Activated T-helper 17 cell treated with anti-CD3 and anti-CD28 coated beads, Interleukin-2, amount 50 U/mL, for 72 hours (primary cell): ENCODE measurements at regions not wholly inside any gene's neighbourhood (a gene's known extent, or its start where the extent isn't known, plus 50 kb on each side); places are given as distances from the start of the nearest gene placed in this dataset.

ENCODE experiments used
- ATAC-seq: fragments of 150-1000 bp; cut with Tn5 transposase; replicated peaks from 2 replicates; pipeline ENCODE4 v1.10.0; 2021; ENCODE audit warnings: mild to moderate bottlenecking, moderate library complexity
- H3K27ac Mint-ChIP-seq: one replicate; pipeline ENCODE4 v1.8.0; 2022; ENCODE audit warnings: mixed read lengths
- H3K27me3 Mint-ChIP-seq: one replicate; pipeline ENCODE4 v1.8.0; 2022; ENCODE audit warnings: mixed read lengths
- H3K36me3 Mint-ChIP-seq: one replicate; pipeline ENCODE4 v1.8.0; 2022; ENCODE audit warnings: low read depth, mild to moderate bottlenecking, mixed read lengths
- H3K4me1 Mint-ChIP-seq: one replicate; pipeline ENCODE4 v1.8.0; 2022; ENCODE audit warnings: mixed read lengths
- H3K4me3 Mint-ChIP-seq: one replicate; pipeline ENCODE4 v1.8.0; 2022; ENCODE audit warnings: mild to moderate bottlenecking, mixed read lengths
- H3K9me3 Mint-ChIP-seq: one replicate; pipeline ENCODE4 v1.8.0; 2022; ENCODE audit warnings: mixed read lengths

DNA sequence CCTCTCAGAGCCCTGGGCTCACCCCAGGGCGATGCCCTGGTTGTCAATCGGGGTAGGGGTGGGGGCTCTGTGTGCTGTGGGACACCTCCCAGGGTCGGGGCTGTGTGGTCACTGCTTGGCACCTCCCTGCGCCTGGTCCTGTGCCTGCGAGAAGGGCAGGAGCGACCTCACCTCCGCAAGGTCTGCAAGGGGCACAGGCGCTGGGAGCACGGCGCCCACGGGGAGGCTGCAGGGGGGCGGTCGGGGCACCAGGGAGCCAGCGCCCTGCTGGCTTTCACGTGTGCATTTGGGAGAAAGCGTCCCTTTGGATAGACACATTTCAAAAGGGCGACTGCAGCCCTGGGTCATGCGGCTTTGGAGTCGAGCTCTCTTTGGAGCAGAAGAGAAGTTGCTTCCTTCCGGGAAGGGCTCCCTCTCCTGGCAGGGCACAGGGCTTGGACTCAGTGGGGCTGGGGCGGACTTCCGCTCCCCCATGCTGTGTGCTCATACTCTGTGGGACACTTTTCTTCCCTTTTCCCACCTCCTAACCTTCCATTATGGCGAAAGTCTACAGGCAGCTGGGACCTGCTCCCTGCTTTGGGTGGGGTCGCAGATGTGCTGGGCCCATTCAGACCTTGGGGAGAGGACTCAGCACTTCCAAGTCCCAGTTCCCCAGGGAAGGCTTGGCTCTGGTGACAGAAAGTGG lies 52.9 kb upstream of the SLC28A3 start:
- Mint-ChIP-seq H3K27me3 (peaks cover 13% of the 10 kb centered on the region), H3K9me3 (no peaks in the 10 kb centered on the region), H3K36me3 (no peaks in the 10 kb centered on the region), H3K4me1 (no peaks in the 10 kb centered on the region), H3K27ac (no peak overlapping the region), H3K4me3 (no peak overlapping the region)
- ATAC-seq: no peak

DNA sequence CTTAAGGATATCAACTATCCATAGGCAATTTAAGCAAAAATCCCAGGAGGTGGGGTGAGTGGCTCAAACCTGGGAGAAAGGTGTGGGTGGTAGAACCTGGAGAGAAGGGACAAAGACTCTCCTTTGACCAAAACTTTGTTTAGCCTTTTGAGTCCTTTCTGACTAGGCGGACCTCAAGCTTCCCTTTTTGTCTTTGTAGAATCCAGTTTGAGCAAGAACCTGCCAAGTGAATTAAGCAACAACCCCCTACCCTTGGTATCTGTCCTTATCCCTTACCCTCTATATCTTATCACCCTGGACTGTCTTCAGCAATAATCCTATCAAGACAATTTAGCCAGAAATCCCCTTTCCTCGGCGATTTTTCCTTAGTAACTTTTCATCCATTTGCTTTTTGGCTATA lies 53.5 kb upstream of the SLC28A3 start:
- Mint-ChIP-seq H3K9me3 (no peaks in the 10 kb centered on the region), H3K4me3 (no peak overlapping the region), H3K36me3 (no peaks in the 10 kb centered on the region), H3K4me1 (no peaks in the 10 kb centered on the region), H3K27me3 (peaks cover 13% of the 10 kb centered on the region), H3K27ac (no peak overlapping the region)
- ATAC-seq: no peak

DNA sequence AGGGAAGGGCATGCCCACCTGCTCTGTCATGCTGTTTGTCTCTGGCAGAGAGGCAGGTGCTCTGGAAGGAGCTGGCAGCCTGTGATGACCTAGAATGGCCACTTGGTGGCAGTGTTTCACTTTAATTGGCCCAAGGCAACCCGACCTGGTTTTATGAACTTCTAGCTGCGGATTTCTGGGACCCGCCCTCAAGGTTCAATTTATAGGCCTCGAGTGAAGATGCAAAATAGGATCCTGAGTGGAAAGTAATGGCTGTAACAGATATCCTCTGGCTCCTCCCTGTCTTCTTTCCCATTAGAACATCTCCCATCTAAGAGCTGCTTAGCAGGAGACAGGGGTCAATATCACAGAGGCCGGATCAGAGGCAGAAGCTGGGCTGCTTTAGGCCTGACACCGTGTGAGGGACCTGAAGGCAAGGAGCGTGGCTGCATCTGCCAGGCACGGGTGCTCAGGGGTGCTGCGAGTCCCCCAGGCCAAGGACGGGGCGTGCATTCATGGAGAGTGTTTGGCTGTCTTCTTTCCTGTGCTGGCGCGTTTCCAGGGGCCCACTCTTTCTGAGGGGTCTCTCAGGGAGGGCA lies 56.7 kb upstream of the SLC28A3 start:
- Mint-ChIP-seq H3K27ac (no peak overlapping the region), H3K9me3 (no peaks in the 10 kb centered on the region), H3K4me1 (no peaks in the 10 kb centered on the region)

DNA sequence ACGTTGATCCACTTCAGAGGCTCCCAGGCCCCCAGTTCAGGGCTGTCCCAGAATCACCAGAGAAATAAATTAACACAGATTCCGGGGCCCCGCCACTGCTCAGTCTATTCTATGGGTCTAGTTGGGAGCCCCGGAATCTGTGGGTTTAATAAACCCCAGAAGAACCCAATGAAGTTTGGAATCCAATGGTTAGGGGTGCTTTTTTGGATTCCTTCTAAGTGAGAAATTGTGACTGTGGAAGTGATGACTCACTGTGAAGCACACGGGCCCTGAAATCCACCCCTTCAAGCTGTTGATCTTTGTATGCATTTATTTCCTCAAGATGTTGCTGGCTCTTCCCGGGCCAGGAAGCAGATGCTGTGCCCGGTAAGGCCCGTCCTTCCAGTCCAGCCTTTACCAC lies 57.3 kb upstream of the SLC28A3 start:
- Mint-ChIP-seq H3K4me3 (no peak overlapping the region), H3K9me3 (no peaks in the 10 kb centered on the region), H3K27ac (no peak overlapping the region), H3K4me1 (no peaks in the 10 kb centered on the region), H3K27me3 (peaks cover 3% of the 10 kb centered on the region), H3K36me3 (no peaks in the 10 kb centered on the region)
- no peak for ATAC-seq

More for the DNA sequence above, 56.7 kb upstream of the SLC28A3 start:
- ATAC-seq: peak; percentile 76
- H3K36me3 Mint-ChIP-seq: no peaks in the 10 kb centered on the region
- no peak overlapping the region for H3K4me3 Mint-ChIP-seq
- H3K27me3 Mint-ChIP-seq: peaks cover 6% of the 10 kb centered on the region

DNA sequence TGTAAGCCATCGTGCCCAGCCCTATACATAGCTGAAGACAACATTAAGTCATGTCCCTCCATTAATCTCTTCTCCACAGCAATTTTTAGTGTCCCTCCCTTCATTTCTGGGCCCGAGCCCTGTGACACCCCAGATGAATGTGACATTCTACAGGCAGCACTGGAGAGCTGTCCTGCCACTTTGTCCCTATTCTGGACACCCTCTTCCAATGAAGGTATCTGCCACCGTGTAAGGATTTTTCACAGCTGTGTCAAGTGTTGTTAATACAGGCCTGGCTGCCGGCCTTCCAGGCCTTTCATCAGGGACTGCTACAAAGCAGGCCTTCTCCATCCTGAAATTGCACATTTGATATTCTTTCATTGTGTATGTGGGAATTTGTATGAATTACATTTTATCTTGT lies 62.0 kb upstream of the SLC28A3 start:
- no peak for ATAC-seq
- Mint-ChIP-seq H3K27me3 (no peaks in the 10 kb centered on the region), H3K36me3 (no peaks in the 10 kb centered on the region), H3K27ac (no peak overlapping the region), H3K4me3 (no peak overlapping the region), H3K4me1 (no peaks in the 10 kb centered on the region), H3K9me3 (no peaks in the 10 kb centered on the region)

DNA sequence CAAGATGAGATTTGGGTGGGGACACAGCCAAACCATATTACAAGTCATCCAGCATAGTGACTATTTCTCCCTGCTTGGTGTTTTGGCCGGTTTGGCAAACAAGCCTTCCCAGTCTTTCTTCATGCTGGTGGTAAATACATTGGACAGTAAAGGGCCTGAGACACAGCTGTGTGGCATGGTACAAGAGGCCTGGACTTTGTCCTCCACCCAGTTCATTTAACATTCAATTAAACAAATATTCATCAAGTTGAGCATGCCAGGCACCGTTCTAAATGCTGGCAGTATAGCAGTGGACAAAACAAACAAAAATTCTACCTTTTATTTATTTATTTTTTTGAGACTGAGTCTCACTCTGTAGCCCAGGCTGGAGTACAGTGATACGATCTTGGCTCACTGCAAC lies 62.7 kb upstream of the SLC28A3 start:
- H3K27ac Mint-ChIP-seq: no peak overlapping the region
- H3K27me3 Mint-ChIP-seq: no peaks in the 10 kb centered on the region
- no peak for ATAC-seq
- H3K4me3 Mint-ChIP-seq: no peak overlapping the region
- H3K9me3 Mint-ChIP-seq: no peaks in the 10 kb centered on the region
- no peaks in the 10 kb centered on the region for H3K36me3 Mint-ChIP-seq
- no peaks in the 10 kb centered on the region for H3K4me1 Mint-ChIP-seq

DNA sequence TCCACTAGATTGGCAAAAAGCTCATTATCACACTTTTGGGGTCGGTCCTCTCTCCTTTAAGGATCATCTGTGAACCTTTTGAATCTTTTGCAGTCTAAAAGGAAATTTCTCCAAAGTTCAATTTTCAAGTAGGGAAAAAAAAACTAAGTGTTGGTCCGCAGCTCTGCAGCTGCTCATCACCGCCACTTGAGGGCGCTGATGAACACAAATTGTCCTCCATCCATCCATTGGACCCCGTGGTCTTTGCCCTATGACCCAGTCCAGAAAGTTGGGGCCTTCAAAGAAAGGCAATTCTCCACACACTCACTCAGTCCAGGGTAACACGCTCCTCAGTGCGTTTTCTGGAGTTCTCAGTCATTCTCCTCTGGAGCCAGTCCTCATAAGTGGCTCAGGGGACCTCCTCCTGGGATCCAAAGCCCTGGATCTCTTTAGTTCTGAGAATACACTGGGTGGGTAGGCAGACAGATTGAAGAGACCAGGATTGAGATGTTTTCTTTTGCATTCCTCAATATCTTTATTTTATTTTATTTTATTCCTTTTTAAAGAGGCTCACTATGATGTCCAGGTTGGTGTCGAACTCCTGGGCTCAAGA lies 63.6 kb upstream of the SLC28A3 start:
- Mint-ChIP-seq H3K36me3 (no peaks in the 10 kb centered on the region), H3K4me1 (no peaks in the 10 kb centered on the region), H3K27me3 (no peaks in the 10 kb centered on the region), H3K9me3 (no peaks in the 10 kb centered on the region), H3K4me3 (no peak overlapping the region), H3K27ac (no peak overlapping the region)
- ATAC-seq: no peak

DNA sequence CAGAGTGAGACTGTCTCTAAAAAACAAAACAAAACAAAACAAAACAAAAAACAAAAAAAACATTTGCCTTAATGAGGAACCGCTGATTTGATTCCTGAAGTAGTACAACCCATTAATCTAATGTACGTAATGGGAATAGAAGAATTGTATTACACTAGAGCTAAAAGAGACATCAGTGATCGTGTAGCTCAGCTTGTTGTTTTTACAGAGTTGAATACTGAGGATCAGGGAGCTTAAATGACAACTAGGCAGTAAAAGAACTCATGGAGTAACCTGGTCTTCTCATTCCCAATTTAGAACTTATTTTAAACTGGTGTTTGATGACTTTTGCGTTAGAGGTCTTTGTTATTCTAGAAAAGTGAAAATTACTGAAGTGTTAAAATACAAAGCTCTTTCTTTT lies 65.1 kb upstream of the SLC28A3 start:
- no peak overlapping the region for H3K4me3 Mint-ChIP-seq
- ATAC-seq: no peak
- no peaks in the 10 kb centered on the region for H3K4me1 Mint-ChIP-seq
- no peaks in the 10 kb centered on the region for H3K27me3 Mint-ChIP-seq
- no peak overlapping the region for H3K27ac Mint-ChIP-seq
- H3K36me3 Mint-ChIP-seq: no peaks in the 10 kb centered on the region
- H3K9me3 Mint-ChIP-seq: no peaks in the 10 kb centered on the region

DNA sequence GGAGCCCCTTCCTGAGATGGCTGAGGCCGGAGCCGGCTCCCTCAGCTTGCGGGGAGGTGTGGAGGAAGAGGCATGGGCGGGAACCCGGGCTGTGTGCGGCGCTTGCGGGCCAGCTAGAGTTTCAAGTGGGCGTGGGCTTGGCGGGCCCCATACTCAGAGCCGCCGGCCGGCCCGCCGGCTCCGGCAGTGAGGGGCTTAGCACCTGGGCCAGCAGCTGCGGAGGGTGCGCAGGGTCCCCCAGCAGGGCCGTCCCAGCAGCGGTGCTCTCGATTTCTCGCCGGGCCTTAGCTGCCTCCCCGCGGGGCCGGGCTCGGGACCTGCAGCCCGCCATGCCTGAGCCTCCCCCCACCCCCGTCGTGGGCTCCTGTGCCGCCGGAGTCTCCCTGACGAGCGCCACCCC lies 67.9 kb upstream of the SLC28A3 start:
- no peak overlapping the region for H3K4me3 Mint-ChIP-seq
- no peaks in the 10 kb centered on the region for H3K36me3 Mint-ChIP-seq
- H3K4me1 Mint-ChIP-seq: no peaks in the 10 kb centered on the region
- H3K9me3 Mint-ChIP-seq: no peaks in the 10 kb centered on the region
- H3K27ac Mint-ChIP-seq: no peak overlapping the region
- H3K27me3 Mint-ChIP-seq: no peaks in the 10 kb centered on the region
- ATAC-seq: no peak

DNA sequence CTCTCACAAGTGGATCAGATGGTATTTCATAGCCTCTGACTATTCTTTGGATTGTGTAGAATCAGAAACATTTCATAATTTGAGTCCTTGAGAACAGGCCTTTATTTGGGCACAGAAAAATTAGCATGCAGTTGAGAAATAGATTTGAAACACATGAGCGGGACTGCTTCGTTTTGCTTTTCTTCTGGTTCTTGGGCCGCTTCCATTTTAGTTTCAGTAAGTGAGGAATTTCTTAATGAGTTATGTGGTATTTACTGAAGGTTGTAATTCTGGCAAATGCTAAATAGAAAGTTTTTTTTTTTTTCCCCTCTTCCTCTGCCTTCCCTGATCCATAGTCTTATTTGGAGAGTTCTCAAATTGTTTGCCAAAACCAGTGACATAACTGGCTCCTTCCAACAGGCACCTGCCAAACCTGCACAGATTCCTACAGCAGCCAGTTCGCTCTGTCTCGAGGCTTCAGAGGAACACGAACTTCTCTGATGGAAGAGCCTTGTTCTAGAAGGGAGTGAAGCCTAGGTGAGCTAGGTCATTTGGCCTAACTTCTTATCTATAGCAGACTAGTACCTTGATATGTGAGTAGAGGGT lies 71.2 kb upstream of the SLC28A3 start:
- H3K4me1 Mint-ChIP-seq: no peaks in the 10 kb centered on the region
- H3K4me3 Mint-ChIP-seq: no peak overlapping the region
- no peak for ATAC-seq
- no peaks in the 10 kb centered on the region for H3K27me3 Mint-ChIP-seq
- H3K36me3 Mint-ChIP-seq: no peaks in the 10 kb centered on the region
- H3K9me3 Mint-ChIP-seq: no peaks in the 10 kb centered on the region
- H3K27ac Mint-ChIP-seq: no peak overlapping the region

DNA sequence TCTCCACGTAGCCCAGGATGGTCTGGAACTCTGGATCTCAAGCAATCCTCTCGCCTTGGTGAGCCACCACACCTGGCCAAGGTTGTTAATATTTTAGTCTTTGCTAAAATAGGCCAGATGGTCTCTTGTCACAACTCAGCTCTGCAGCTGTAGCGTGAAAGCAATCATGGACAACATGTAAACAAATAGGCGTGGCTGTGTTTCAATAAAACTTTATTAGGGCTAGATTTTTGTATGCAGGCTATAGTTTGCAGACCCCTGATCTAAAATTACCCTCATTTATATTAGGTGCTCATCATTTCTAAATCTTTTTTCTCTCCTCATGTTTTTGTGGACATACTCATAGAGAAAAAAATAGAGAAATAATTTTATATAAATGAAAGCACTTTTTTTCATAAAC lies 72.1 kb upstream of the SLC28A3 start:
- H3K36me3 Mint-ChIP-seq: no peaks in the 10 kb centered on the region
- H3K4me1 Mint-ChIP-seq: no peaks in the 10 kb centered on the region
- no peak overlapping the region for H3K27ac Mint-ChIP-seq
- ATAC-seq: no peak
- H3K9me3 Mint-ChIP-seq: no peaks in the 10 kb centered on the region
- H3K27me3 Mint-ChIP-seq: peaks cover 6% of the 10 kb centered on the region
- no peak overlapping the region for H3K4me3 Mint-ChIP-seq

DNA sequence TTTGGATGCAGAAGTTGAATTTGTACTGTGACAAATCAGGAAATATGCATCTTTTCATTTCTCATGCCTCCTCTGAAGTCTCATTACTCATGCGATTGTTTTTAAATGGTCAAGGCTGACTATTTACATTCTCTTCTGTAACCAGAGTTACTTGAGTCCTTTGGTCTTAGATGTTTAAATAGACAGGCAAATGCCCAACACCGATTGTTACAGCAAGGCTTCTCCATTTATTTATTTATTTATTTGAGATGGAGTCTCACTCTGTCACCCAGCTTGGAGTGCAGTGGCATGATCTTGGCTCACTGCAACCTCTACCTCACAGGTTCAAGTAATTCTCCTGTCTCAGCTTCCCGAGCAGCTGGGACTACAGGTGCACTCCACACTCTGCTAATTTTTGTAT lies 72.7 kb upstream of the SLC28A3 start:
- H3K9me3 Mint-ChIP-seq: no peaks in the 10 kb centered on the region
- no peak overlapping the region for H3K27ac Mint-ChIP-seq
- H3K27me3 Mint-ChIP-seq: peaks cover 6% of the 10 kb centered on the region
- H3K4me1 Mint-ChIP-seq: no peaks in the 10 kb centered on the region
- no peak overlapping the region for H3K4me3 Mint-ChIP-seq
- no peak for ATAC-seq
- H3K36me3 Mint-ChIP-seq: no peaks in the 10 kb centered on the region

DNA sequence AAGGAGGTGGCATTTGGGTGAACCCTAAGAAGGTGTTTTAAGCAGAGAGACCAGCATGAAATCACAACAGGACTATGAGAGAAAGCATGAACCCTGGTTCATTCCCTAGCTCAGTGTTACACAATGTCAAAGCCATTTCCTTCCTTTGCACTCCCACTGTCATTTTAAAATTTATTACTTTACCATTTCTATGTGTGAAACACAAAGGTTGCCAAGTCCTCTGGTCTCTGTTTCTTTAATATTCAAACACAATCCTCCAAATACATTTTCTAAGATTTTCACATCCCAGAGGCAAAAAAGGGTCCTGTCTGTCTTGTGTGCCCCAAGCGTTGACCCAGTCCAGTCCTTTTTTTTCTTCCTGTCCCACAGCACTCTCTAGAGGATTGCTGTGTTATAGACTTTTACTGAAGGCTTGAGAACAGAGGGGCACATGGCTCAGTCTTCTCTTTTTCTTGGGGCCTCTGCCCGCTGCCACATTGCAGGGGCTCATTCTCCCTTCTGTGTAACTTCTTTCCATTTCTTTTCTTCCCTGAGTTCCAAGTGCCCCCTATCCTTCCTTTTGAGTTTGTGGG lies 78.6 kb upstream of the SLC28A3 start:
- no peak overlapping the region for H3K27ac Mint-ChIP-seq
- H3K4me3 Mint-ChIP-seq: no peak overlapping the region
- H3K36me3 Mint-ChIP-seq: no peaks in the 10 kb centered on the region

DNA sequence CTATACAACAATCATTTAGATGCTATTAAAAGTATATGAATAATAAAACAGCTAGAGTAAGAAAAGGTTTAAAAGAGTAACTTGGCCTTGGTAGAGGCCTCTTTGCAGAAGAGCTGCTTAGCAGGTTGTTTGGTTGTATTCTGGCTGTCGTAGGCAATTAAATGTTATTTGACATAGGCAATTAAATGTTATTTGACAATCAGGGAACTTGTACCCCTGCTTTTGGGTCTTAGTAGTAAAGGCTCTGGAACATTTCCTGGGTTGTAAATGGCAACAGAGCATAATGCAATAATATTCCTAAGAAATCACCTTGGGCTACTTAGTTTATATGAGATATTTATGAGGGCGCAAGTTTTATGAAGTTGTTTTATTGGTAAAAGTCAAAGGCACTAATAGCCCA lies 84.4 kb upstream of the SLC28A3 start:
- Mint-ChIP-seq H3K36me3 (no peaks in the 10 kb centered on the region), H3K9me3 (peaks cover 5% of the 10 kb centered on the region), H3K27me3 (peaks cover 15% of the 10 kb centered on the region), H3K27ac (no peak overlapping the region), H3K4me1 (no peaks in the 10 kb centered on the region), H3K4me3 (no peak overlapping the region)
- no peak for ATAC-seq

More for the DNA sequence above, 78.6 kb upstream of the SLC28A3 start:
- Mint-ChIP-seq H3K9me3 (peaks cover 5% of the 10 kb centered on the region), H3K27me3 (peaks cover 17% of the 10 kb centered on the region), H3K4me1 (no peaks in the 10 kb centered on the region)
- ATAC-seq: no peak

DNA sequence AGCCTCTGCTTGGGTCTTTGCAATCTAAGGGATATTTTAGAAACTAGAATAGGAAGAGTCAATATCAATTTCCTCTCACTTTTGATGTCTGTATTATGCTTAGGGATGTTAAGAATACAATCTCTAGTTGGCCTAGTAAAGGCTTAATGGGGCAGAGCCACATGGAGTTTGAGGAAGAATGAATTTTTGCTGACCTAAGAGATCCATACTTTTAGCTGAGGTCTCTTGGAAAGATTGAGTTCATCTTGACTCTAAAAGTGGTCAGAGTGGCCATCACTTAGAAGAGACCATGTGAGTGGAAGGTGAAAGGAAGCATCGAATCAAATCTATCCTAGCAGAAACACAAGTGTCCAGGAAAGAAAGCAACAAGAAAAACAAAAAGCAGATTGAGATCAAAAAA lies 92.2 kb upstream of the SLC28A3 start:
- H3K4me3 Mint-ChIP-seq: no peak overlapping the region
- ATAC-seq: no peak
- H3K36me3 Mint-ChIP-seq: no peaks in the 10 kb centered on the region
- no peaks in the 10 kb centered on the region for H3K9me3 Mint-ChIP-seq
- no peaks in the 10 kb centered on the region for H3K4me1 Mint-ChIP-seq
- H3K27me3 Mint-ChIP-seq: peaks cover 11% of the 10 kb centered on the region
- no peak overlapping the region for H3K27ac Mint-ChIP-seq
